ENCODE measurements at regions not wholly inside any gene's neighbourhood (a gene's known extent, or its start where the extent isn't known, plus 50 kb on each side); places are given as distances from the start of the nearest gene placed in this dataset.

GRCh38 chr22:22345781-22346180, 101.2 kb downstream of the VPREB1 start:
- DNase-seq (ENCODE audit: low read depth in 2 of 3, low spot score in 2 of 3), result no peak

DNA sequence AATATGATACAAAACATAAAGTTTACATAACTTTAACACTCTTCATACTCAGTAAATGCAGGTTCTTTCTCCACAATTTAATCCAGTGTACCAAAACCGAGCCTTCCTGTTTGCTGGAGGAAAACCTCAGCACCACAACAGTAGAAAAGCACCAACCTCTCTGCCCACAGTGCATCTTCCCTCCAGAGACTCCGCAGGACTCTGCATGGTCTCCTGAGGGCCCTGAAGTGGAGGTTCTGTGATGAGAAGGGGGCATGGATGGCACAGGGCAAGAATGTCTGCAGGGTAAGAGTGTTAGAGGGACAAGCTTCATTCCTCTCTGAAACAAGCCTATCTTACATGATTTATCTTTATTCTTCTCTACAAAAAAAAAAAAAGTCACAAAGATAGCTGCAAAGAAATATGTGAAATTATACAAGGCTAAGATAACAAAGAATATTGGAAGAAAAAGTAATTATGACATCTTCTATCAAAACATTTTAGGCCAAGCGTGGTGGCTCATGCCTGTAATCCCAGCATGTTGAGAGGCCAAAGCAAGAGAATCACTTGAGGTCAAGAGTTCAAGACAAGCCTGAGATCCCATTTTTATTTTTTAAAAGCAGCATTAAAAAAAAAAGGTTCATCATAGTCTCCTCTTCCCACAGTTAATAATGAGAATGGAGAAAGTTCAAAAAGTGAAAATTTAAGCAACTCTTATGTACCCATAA, 102.0 kb downstream of the VPREB1 start:
- DNase-seq (ENCODE audit: low read depth in 2 of 3, low spot score in 2 of 3), result peak in 1 of 3 donors; percentile 7

- peak in 2 of 3 donors; percentile 20 to 36 for DNase-seq (ENCODE audit: low read depth in 2 of 3, low spot score in 2 of 3)
Observed at GRCh38 chr22:22348127-22348814, 103.7 kb downstream of the VPREB1 start.

DNA sequence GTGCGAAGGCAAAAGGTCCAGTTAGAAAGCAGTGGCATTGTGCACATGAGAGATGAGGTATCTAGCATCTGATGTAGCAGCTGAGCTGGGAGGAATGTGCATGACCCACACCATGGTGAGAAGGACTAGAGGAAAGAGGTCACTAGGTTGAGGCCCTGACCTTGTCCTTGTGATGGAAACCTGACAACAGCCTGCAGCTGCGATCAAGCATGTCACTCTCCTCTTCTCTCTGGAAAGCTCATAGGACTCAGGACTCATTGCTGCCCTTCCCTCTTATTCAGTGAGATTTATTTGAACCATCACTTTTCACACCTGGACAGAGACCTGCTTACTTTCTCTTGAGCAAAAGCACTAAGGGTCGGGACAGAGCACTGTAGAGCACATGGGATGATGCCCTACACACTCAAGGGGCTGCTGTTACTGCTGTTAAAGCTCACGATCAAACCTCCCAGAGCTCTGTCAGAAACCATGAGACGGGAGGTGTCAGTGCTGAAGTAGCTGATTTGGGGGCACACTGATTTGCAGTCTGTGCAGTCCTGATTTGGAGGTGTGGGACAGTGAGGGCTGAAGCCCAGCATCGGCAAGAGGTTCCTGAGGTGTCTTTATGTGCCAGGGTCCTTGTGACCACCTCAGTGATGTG, 104.3 kb downstream of the VPREB1 start:
- DNase-seq (ENCODE audit: low read depth in 2 of 3, low spot score in 2 of 3), result no peak

GRCh38 chr22:22349455-22349836, 104.9 kb downstream of the VPREB1 start:
- DNase-seq (ENCODE audit: low read depth in 2 of 3, low spot score in 2 of 3), result no peak

DNA sequence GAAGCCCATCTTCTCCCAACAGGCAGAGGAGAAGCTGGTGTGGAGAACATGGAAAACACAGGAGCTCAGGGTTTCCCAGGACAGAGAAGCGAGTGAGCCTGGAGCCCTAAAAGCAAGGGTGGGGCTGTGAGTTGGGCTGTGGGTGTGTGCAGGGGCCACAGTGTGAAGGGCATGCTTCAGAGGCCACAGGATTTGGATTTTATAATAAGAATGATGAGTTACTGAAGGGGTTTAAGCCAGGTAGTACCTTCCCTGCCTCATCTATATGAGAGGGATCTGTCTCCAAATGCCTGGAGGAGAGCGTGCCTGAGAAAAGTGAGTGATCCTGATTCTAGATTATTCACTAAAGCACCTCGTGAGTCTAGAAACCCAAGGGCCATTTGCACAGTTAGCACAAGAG, 106.8 kb downstream of the VPREB1 start:
- DNase-seq (ENCODE audit: low read depth in 2 of 3, low spot score in 2 of 3), result no peak

DNA sequence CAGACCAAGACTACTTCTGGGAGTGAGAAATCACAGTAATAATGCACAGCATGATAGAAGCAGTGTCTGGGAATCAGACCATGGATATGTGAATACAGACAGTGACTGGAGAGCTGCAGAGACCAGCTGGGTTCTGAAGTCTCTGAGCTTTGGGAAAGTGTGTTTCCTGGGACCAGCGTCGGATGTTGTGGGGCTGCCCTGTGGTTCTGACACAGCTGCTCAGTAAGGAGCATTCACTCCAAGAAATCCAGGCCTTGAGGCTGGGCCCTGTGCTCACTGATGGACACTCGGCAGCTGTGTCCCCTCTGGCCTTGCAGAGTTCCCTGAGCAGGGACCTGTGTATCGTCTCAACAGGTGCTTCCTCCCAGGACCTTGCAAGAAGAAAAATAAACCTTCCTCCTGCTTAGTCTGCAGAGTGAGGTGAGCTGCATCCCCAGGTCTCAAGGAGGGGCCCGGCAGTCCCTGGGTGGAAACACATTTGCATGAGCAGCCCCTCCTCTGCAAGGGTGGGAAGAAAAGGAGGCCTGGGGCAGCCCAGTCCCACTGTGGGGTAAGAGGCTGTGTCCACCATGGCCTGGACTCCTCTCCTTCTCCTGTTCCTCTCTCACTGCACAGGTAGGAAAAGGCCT, 107.9 kb downstream of the VPREB1 start:
- DNase-seq (ENCODE audit: low read depth in 2 of 3, low spot score in 2 of 3), result peak in 1 of 3 donors; percentile 34

DNA sequence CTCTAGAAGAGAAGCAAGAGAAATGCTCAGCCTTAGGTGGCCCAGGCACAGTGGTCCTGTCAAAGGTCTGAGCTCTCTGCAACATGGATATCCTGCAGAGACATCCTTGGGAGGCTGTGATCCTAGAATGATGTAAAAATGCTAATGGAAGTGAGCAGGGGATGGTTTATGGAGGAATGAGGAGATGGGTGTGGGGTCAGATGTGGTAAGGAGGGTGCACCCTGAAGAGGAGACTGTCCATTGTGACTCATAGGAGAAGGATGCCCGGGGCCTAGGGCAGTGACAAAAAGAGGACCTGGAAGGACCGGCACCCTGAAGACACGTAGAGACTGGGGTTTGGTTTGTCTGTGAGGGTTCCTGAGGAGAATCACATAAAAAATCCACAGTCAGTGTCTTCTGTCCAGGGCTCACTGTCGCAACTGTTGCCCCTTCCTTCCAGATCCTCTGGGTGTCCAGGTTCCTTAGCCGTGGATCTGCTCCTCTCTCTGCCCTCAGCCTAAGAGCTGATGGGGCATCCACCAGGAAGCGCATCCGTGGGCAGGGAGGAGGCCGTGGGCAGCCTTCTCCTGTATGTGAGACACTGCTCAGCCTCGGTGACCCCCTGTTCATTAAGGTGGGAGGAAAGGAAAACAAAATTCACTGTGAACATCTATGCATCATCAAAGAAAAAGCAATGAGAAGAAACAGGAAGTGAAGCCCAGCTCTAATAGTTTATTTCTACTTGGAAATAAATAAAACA, 110.7 kb downstream of the VPREB1 start:
- no peak for DNase-seq (ENCODE audit: low read depth in 2 of 3, low spot score in 2 of 3)

DNA sequence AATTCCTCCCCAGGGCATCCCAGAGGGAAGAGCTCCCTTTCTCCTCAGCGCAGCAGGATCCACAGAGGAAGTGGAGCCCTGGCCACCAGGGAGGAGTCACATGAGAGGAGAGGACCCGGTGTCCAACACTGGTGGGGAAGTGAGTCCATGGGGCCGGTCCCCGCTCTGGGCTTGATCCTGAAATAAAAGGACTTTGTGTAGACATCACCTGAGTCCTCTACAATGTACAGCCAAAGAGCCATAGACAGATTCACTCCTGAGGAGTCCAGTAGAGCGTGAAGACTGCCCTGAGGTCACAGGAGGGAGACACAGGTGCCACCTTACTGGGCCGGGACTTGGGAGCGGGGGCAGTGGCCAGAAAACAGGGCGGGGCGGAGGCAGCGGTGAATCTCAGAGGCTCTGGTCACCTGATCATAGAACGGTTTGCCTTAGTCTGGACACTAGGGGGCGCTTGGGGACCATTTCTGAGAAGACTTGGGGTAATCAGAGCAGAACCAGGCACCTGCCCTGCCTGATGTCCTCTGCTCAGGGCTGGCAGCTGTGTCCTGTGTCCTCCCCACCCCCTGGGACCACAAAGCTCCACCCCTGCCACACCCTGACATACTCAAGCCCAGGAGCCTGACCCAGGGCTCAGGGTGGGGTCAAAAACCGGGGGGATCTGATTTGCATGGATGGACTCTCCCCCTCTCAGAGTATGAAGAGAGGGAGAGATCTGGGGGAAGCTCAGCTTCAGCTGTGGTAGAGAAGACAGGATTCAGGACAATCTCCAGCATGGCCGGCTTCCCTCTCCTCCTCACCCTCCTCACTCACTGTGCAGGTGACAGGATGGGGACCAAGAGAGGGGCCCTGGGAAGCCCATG, 112.7 kb downstream of the VPREB1 start:
- DNase-seq (ENCODE audit: low read depth in 2 of 3, low spot score in 2 of 3), result peak; percentile 34 to 91 (median 82)

DNA sequence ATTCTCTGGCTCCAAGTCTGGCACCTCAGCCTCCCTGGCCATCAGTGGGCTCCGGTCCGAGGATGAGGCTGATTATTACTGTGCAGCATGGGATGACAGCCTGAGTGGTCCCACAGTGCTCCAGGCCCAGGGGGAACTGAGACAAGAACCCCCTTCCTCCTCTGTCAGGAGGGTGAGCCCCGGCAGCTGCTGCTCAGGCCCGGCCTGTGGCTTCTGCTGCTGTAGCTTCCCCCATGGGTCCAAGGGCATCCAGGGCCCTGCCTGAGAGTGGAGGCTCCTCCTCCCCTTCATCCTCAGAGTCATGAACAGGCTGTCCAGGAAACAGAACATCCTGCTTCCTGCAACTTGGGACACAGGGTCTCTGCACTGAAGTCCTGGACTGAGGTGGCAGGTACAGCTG, 113.6 kb downstream of the VPREB1 start:
- no peak for DNase-seq (ENCODE audit: low read depth in 2 of 3, low spot score in 2 of 3)

- no peak for DNase-seq (ENCODE audit: low read depth in 2 of 3, low spot score in 2 of 3)
Observed at GRCh38 chr22:22358686-22359085, 114.1 kb downstream of the VPREB1 start.

- no peak for DNase-seq (ENCODE audit: low read depth in 2 of 3, low spot score in 2 of 3)
Observed at GRCh38 chr22:22359465-22359864, 114.9 kb downstream of the VPREB1 start.

DNA sequence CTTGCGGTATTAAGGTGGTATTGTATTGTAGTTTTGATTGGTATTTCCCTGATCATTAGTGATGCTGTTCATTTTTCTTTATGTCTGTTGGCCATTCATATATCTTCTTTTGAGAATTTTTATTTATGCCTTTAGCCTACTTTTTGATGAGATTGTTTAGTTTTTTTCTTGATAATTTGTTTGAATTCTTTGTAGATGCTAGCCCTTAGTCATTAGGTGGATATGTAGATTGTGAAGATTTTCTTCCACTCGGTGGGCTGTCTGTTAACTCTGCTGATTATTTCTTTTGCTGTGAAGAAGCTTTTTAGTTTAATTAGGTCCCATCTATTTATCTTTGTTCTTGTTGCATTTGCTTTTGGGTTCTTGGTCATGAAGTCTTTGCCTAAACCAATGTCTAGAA, 115.4 kb downstream of the VPREB1 start:
- DNase-seq (ENCODE audit: low read depth in 2 of 3, low spot score in 2 of 3), result no peak

GRCh38 chr22:22362311-22362710, 117.7 kb downstream of the VPREB1 start:
- no peak for DNase-seq (ENCODE audit: low read depth in 2 of 3, low spot score in 2 of 3)

DNA sequence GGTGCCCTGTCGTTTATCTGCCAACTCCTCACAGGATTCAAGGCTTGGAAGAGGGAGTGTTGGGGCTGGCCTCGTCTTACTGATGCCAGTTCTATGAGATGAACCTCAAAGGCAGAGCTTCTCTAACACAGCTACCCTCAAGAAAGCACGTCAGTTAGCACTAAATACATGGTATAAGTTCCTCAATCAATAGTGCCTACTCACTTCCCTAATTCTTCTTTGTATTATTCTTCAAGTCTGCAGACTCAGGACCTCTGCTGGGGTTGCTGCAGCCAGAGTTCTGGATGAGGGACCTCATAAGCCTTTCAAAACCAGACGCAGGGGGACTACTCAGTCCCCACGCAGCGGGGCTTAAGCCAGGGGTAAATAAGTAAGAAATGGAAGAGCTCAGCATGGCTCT, 118.3 kb downstream of the VPREB1 start:
- DNase-seq (ENCODE audit: low read depth in 2 of 3, low spot score in 2 of 3), result peak in 1 of 3 donors; percentile 63

- no peak for DNase-seq (ENCODE audit: low read depth in 2 of 3, low spot score in 2 of 3)
Observed at GRCh38 chr22:22364207-22364606, 119.6 kb downstream of the VPREB1 start.

DNA sequence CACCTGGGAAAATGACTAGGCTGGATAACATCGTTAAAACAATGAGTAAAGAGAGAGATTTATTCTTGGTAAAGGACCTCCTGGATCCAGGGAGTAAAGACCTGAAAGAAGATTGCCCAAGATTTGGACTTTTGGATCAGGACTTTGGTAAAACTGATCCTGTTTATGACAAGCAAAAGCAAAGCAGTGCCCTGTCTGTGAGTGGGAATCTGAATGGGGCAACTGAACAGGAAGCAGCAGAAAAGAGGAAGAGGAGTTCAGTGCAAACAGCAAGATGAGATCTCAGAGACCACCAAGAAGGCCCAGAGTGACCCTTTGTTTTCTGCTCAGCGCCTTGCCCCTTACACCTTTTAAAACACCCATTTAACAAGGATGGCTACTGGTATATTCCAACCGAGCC, 122.0 kb downstream of the VPREB1 start:
- DNase-seq (ENCODE audit: low read depth in 2 of 3, low spot score in 2 of 3), result peak in 1 of 3 donors; percentile 30

DNA sequence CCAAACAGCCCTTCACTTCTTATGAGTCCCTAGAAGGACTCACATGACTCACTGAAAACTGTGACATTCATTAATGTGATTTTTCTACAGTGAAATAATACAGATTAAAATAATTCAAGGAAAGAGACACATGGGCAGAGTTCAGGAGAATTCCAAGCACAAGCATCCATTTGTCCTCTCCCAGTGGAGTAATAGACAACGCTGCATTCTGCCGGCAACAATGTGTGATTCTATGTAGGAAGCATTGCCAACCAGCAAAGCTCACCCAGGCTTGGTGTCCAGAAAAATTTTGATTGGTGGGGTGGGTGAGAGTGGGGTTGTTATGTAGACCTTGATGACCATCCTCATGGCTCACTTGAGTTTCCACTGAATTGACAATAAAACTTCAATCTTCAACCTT, 123.9 kb downstream of the VPREB1 start:
- no peak for DNase-seq (ENCODE audit: low read depth in 2 of 3, low spot score in 2 of 3)

GRCh38 chr22:22369219-22369963, 124.8 kb downstream of the VPREB1 start:
- DNase-seq (ENCODE audit: low read depth in 2 of 3, low spot score in 2 of 3), result peak in 2 of 3 donors; percentile 85 to 93
